ENCODE measurements at regions not wholly inside any gene's neighbourhood (a gene's known extent, or its start where the extent isn't known, plus 50 kb on each side); places are given as distances from the start of the nearest gene placed in this dataset.

DNA sequence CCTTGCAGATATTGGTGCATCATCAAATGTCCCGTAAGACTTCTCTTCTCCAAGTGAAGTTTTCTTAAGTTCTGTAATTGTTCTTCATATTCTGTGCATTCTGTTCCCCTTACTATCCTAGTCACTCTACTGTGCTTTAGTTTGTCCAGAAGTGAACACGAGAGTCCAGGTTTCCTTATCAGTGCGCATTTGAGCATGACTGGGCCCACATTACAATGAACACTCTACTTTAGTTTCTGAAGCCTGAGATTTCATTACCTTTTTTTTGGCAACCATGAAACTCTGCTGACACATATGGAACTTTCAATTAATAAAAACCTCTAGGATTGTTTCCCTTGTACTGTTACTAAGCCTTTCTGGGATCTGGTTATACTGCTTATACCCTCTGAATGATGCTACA, 270.0 kb downstream of the KCNRG start:
- TF ChIP-seq GATA3 (IDR thresholded peaks at IDR 0.05; ENCODE audit: low read depth, low read length): no peak
- no peak for TF ChIP-seq GATA2 (IDR thresholded peaks at IDR 0.05; ENCODE audit: low read depth, low read length)

Measured in SH-SY5Y (cell line).